SK-N-SH treated with all-trans-retinoic acid at 6 μM for 48 hours (cell line): ENCODE measurements at regions not wholly inside any gene's neighbourhood (a gene's known extent, or its start where the extent isn't known, plus 50 kb on each side); places are given as distances from the start of the nearest gene placed in this dataset.

ENCODE experiments used
- ATAC-seq: fragments of 200-7000 bp; cut with Tn5 transposase; 3 replicates; pipeline ENCODE4 v1.9.1; 2020; ENCODE audit warnings: mild to moderate bottlenecking, moderate library complexity
- ARNTL ChIP-seq: fragments of 450-650 bp; formaldehyde crosslinking; IDR thresholded peaks from 2 replicates; pipeline ENCODE4 v1.5.0; 2020; ENCODE audit warnings: low read depth, mild to moderate bottlenecking, moderate library complexity, borderline replicate concordance
- BACH2 ChIP-seq: fragments of 250-450 bp; sonication (Bioruptor Pico); IDR thresholded peaks from 2 replicates; pipeline ENCODE4 v1.9.0; 2021; ENCODE audit warnings: mild to moderate bottlenecking, borderline replicate concordance
- CSDC2 ChIP-seq: fragments of 250-450 bp; sonication (Bioruptor Pico); IDR thresholded peaks from 2 replicates; pipeline ENCODE4 v1.5.0; 2020; ENCODE audit warnings: mild to moderate bottlenecking, moderate library complexity
- ESRRG ChIP-seq: fragments of 250-450 bp; sonication (Bioruptor Pico); IDR thresholded peaks from 2 replicates; pipeline ENCODE4 v1.6.1; 2021; ENCODE audit warnings: mild to moderate bottlenecking
- ISL1 ChIP-seq: fragments of 250-450 bp; sonication (Bioruptor Pico); IDR thresholded peaks from 2 replicates; pipeline ENCODE4 v2.1.2; 2022; ENCODE audit warnings: mild to moderate bottlenecking, moderate library complexity
- OSR1 ChIP-seq: fragments of 250-450 bp; sonication (Bioruptor Pico); IDR thresholded peaks from 2 replicates; pipeline ENCODE4 v1.8.0; 2022; ENCODE audit warnings: moderate library complexity, mild to moderate bottlenecking, inconsistent platforms
- PATZ1 ChIP-seq: fragments of 250-450 bp; sonication (Bioruptor Pico); IDR thresholded peaks from 2 replicates; pipeline ENCODE4 v1.8.0; 2020; ENCODE audit warnings: mild to moderate bottlenecking, moderate library complexity, borderline replicate concordance
- POU6F1 ChIP-seq: fragments of 250-450 bp; sonication (Bioruptor Pico); IDR thresholded peaks from 2 replicates; pipeline ENCODE4 v1.8.0; 2021; ENCODE audit warnings: low read depth, mild to moderate bottlenecking, moderate library complexity, borderline replicate concordance
- PPARA ChIP-seq: fragments of 250-450 bp; sonication (Bioruptor Pico); IDR thresholded peaks from 2 replicates; pipeline ENCODE4 v1.5.0; 2020; ENCODE audit warnings: mild to moderate bottlenecking, borderline replicate concordance
- RARB ChIP-seq: fragments of 250-450 bp; sonication (Bioruptor Pico); IDR thresholded peaks from 2 replicates; pipeline ENCODE4 v1.8.0; 2021; ENCODE audit warnings: mild to moderate bottlenecking, moderate library complexity
- SNAI2 ChIP-seq: fragments of 250-450 bp; sonication (Bioruptor Pico); IDR thresholded peaks from 2 replicates; pipeline ENCODE4 v1.5.0; 2020; ENCODE audit warnings: mild to moderate bottlenecking, moderate library complexity
- TCF4 ChIP-seq: fragments of 250-450 bp; sonication (Bioruptor Pico); IDR thresholded peaks from 2 replicates; pipeline ENCODE4 v1.8.0; 2021; ENCODE audit warnings: mild to moderate bottlenecking, moderate library complexity, borderline replicate concordance
- TOX ChIP-seq: fragments of 250-450 bp; sonication (Bioruptor Pico); IDR thresholded peaks from 2 replicates; pipeline ENCODE4 v1.8.0; 2021; ENCODE audit warnings: mild to moderate bottlenecking, moderate library complexity, borderline replicate concordance
- TSHZ2 ChIP-seq: fragments of 250-450 bp; sonication (Bioruptor Pico); IDR thresholded peaks from 2 replicates; pipeline ENCODE4 v1.5.0; 2020; ENCODE audit warnings: mild to moderate bottlenecking, moderate library complexity
- ZC3H10 ChIP-seq: fragments of 250-450 bp; sonication (Bioruptor Pico); IDR thresholded peaks from 2 replicates; pipeline ENCODE4 v1.5.1; 2021; ENCODE audit warnings: mild to moderate bottlenecking, moderate library complexity
- ZFP3 ChIP-seq: fragments of 250-450 bp; sonication (Bioruptor Pico); IDR thresholded peaks from 2 replicates; pipeline ENCODE4 v1.5.0; 2020; ENCODE audit warnings: mild to moderate bottlenecking, moderate library complexity
- ZFP30 ChIP-seq: fragments of 450-650 bp; formaldehyde crosslinking; IDR thresholded peaks from 2 replicates; pipeline ENCODE4 v1.5.0; 2022; ENCODE audit warnings: mild to moderate bottlenecking, moderate library complexity
- ZNF565 ChIP-seq: fragments of 450-650 bp; formaldehyde crosslinking; conservative IDR thresholded peaks from 2 replicates; pipeline ENCODE4 v1.5.0; 2020; ENCODE audit warnings: low read depth, mild to moderate bottlenecking, moderate library complexity
- ZNF70 ChIP-seq: fragments of 450-650 bp; formaldehyde crosslinking; IDR thresholded peaks from 2 replicates; pipeline ENCODE4 v1.5.0; 2020; ENCODE audit warnings: mild to moderate bottlenecking, moderate library complexity
- ZNF8 ChIP-seq: fragments of 450-650 bp; formaldehyde crosslinking; IDR thresholded peaks from 2 replicates; pipeline ENCODE4 v1.5.0; 2020; ENCODE audit warnings: mild to moderate bottlenecking, moderate library complexity
- TF ChIP-seq, protein P1 (sequence below): fragments of 250-450 bp; sonication (Bioruptor Pico); IDR thresholded peaks from 2 replicates; pipeline ENCODE4 v1.5.1; 2020; ENCODE audit warnings: low read depth, mild to moderate bottlenecking, moderate library complexity

DNA sequence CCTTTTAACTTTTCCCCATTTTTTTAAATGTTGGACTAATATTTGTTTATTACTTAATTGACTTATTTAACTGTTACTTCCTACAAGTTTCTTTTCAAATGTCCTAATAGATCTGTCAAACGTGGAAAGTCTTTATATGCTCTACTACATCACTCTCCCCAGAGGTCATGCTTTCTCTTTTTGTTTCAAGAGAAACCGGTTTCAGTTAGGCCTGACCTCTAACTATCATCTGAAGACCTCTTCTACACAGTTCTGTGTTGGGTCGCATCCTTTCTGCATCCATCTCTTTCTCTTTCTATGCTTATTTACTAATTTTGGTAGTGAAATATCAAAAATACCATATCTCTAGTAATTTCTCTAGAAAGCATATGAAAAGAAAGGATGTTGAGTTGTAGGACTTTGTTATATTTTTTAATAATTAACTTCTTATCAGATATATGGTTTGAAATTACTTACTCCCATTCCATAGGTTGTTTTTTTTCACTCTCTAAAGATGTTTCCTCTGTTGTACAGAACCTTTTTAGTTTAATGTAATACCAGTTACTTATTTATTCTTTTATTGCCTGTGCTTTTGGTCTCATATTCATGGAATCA, 781.2 kb upstream of the ARPP21 start (continued):
- TF ChIP-seq TSHZ2 (CRISPR knock-in tag) (no peak), TOX (CRISPR knock-in tag) (no peak), ZNF70 (CRISPR knock-in tag) (no peak), PPARA (CRISPR knock-in tag) (no peak)

GRCh38 chr3:34859746-34860145, 779.6 kb upstream of the ARPP21 start:
- ATAC-seq = no peak
- TF ChIP-seq ISL1 (CRISPR knock-in tag) = peak; percentile 29; the same call in 1 of the 2 replicates
- TF ChIP-seq ESRRG = no peak
- no peak for TF ChIP-seq SNAI2
- TF ChIP-seq, all 23 proteins: peak for 1

- no peak for ATAC-seq
- TF ChIP-seq TCF4 (CRISPR knock-in tag) = no peak
- no peak for TF ChIP-seq CSDC2 (CRISPR knock-in tag)
- TF ChIP-seq ZNF8 (CRISPR knock-in tag) = no peak
- no peak for TF ChIP-seq ZNF70 (CRISPR knock-in tag)
- no peak for TF ChIP-seq PATZ1 (CRISPR knock-in tag)
- TF ChIP-seq TOX (CRISPR knock-in tag) = no peak
- TF ChIP-seq BACH2 = no peak
- TF ChIP-seq TSHZ2 (CRISPR knock-in tag) = no peak
- no peak for TF ChIP-seq ZC3H10 (CRISPR knock-in tag)
- TF ChIP-seq, protein P1, sequence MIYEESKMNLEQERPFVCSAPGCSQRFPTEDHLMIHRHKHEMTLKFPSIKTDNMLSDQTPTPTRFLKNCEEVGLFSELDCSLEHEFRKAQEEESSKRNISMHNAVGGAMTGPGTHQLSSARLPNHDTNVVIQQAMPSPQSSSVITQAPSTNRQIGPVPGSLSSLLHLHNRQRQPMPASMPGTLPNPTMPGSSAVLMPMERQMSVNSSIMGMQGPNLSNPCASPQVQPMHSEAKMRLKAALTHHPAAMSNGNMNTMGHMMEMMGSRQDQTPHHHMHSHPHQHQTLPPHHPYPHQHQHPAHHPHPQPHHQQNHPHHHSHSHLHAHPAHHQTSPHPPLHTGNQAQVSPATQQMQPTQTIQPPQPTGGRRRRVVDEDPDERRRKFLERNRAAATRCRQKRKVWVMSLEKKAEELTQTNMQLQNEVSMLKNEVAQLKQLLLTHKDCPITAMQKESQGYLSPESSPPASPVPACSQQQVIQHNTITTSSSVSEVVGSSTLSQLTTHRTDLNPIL (CRISPR knock-in tag) = no peak
- TF ChIP-seq SNAI2 = no peak
Measured at GRCh38 chr3:34862456-34862855, 776.9 kb upstream of the ARPP21 start.

GRCh38 chr3:34863485-34863884, 775.8 kb upstream of the ARPP21 start:
- no peak for ATAC-seq
- no peak for TF ChIP-seq ZFP3
- no peak for TF ChIP-seq ARNTL
- TF ChIP-seq PATZ1 (CRISPR knock-in tag) = no peak
- TF ChIP-seq BACH2 = no peak
- no peak for TF ChIP-seq ESRRG
- no peak for TF ChIP-seq RARB
- TF ChIP-seq POU6F1 = no peak
- TF ChIP-seq ZNF565 (CRISPR knock-in tag) = no peak
- TF ChIP-seq ZNF8 (CRISPR knock-in tag) = no peak
- no peak for TF ChIP-seq ZFP30 (CRISPR knock-in tag)
- no peak for TF ChIP-seq CSDC2 (CRISPR knock-in tag)
- no peak for TF ChIP-seq TOX (CRISPR knock-in tag)
- TF ChIP-seq OSR1 = no peak
